ENCODE measurements at regions not wholly inside any gene's neighbourhood (a gene's known extent, or its start where the extent isn't known, plus 50 kb on each side); places are given as distances from the start of the nearest gene placed in this dataset.

DNA sequence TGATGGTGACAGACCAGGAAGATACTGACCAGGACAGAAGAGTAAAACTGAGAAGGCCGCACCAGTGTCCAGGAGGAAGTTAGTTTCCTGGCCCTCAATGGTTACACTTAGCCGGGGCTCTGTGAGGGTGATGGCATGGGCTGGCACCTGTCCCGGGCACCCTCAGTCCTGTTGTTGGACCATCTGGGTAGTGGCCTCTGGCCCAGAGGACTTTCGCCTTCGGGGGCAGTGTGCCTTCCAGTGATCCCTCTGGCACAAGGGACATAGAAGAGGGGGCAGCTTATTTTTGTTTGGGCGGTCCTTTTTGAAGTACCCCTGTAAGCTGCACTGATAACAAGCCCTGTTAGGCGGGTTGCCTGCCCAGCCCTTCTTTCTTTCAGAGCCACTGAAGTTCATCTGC is 1108.6 kb downstream of the TAF11L14 start:
- TF ChIP-seq CTCF (IDR thresholded peaks at IDR 0.05): no peak
- no peak for TF ChIP-seq POLR2A (IDR thresholded peaks at IDR 0.05)
- no peak for TF ChIP-seq POLR2AphosphoS5 (IDR thresholded peaks at IDR 0.05)

Measured in breast epithelium (tissue), 3 donors.